ENCODE measurements at regions not wholly inside any gene's neighbourhood (a gene's known extent, or its start where the extent isn't known, plus 50 kb on each side); places are given as distances from the start of the nearest gene placed in this dataset.

GRCh38 chr3:154971771-154972326 is 108.3 kb upstream of the MME start:
- Histone ChIP-seq H3K4me3 (no peak overlapping the region), H3K4me2 (peak overlapping the region; percentile 20; the same call in 1 of the 2 replicates), H3K79me2 (ENCODE audit: low read depth) (no peaks in the 10 kb centered on the region), H3K9me3 (ENCODE audit: insufficient read depth, low read depth) (peaks cover 11% of the 10 kb centered on the region; the same call in 1 of the 2 replicates), H3K27me3 (ENCODE audit: insufficient read depth, low read depth) (no peaks in the 10 kb centered on the region), H4K20me1 (ENCODE audit: insufficient read depth) (no peaks in the 10 kb centered on the region; the same call in 1 of the 2 replicates), H3K36me3 (ENCODE audit: low read depth) (no peaks in the 10 kb centered on the region), H3K4me1 (replicated peaks; ENCODE audit: insufficient read depth) (peaks cover 21% of the 10 kb centered on the region), H3K27ac (peak overlapping the region; percentile 62), H2AFZ (no peak overlapping the region), H3F3A (ENCODE audit: insufficient read depth, low read depth) (peaks cover 13% of the 10 kb centered on the region; the same call in 1 of the 2 replicates), H3K9me2 (ENCODE audit: insufficient read depth) (no peaks in the 10 kb centered on the region)
- ChIA-PET CTCF (interaction anchor here (0.7 kb wide), 1 partner anchor 18 kb away, joined by 3 read pairs; no protein-coding TSS in a partner anchor), POLR2A (ENCODE audit: unreplicated experiment) (no interaction called here)
- peak in 1 of 2 experiments; percentile 63 for DNase-seq
- TF ChIP-seq, protein P1, sequence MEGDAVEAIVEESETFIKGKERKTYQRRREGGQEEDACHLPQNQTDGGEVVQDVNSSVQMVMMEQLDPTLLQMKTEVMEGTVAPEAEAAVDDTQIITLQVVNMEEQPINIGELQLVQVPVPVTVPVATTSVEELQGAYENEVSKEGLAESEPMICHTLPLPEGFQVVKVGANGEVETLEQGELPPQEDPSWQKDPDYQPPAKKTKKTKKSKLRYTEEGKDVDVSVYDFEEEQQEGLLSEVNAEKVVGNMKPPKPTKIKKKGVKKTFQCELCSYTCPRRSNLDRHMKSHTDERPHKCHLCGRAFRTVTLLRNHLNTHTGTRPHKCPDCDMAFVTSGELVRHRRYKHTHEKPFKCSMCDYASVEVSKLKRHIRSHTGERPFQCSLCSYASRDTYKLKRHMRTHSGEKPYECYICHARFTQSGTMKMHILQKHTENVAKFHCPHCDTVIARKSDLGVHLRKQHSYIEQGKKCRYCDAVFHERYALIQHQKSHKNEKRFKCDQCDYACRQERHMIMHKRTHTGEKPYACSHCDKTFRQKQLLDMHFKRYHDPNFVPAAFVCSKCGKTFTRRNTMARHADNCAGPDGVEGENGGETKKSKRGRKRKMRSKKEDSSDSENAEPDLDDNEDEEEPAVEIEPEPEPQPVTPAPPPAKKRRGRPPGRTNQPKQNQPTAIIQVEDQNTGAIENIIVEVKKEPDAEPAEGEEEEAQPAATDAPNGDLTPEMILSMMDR (conservative IDR thresholded peaks at IDR 0.05) = no peak
- BruUV-seq (replicated peaks) = no TSS peak
- intact Hi-C loops (cut with micrococcal nuclease; ENCODE audit: unreplicated experiment) = loop anchor here (2.0 kb wide), 1 partner anchor 299 kb away; no protein-coding TSS in a partner anchor

DNA sequence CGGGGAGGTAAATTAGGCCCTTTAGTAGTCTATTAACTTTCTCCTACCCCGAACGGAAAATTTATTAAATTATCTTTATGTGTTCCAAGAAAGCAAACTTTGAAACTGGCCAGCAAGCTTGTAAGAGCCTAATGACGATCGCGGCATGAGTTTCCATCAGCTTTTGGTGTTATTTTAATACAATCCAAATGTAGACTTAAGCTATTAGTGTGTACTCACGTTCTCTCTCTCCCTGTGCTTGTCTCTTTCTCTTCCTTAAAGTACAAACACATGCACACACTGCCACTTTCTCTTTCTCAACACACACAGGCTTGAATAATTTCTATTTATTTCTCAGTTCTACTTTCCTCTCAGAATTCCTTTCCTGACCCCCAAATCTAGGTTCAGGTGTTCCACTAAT is 108.8 kb upstream of the MME start:
- H3K4me3 ChIP-seq = no peak overlapping the region
- no peaks in the 10 kb centered on the region for H3K27me3 ChIP-seq (ENCODE audit: insufficient read depth, low read depth)
- H3K9me2 ChIP-seq (ENCODE audit: insufficient read depth) = no peaks in the 10 kb centered on the region
- no peak for DNase-seq
- POLR2A ChIA-PET (ENCODE audit: unreplicated experiment) = no interaction called here
- H3K27ac ChIP-seq = peak overlapping the region; percentile 62
- H4K20me1 ChIP-seq (ENCODE audit: insufficient read depth) = no peaks in the 10 kb centered on the region; the same call in 1 of the 2 replicates
- no TSS peak for BruUV-seq (replicated peaks)
- H3F3A ChIP-seq (ENCODE audit: insufficient read depth, low read depth) = peaks cover 13% of the 10 kb centered on the region; the same call in 1 of the 2 replicates
- CTCF ChIA-PET = no interaction called here
- peaks cover 11% of the 10 kb centered on the region; the same call in 1 of the 2 replicates for H3K9me3 ChIP-seq (ENCODE audit: insufficient read depth, low read depth)
- TF ChIP-seq, protein P1 (conservative IDR thresholded peaks at IDR 0.05) = no peak
- TF ChIP-seq EZH2 (IDR thresholded peaks at IDR 0.05; ENCODE audit: low read depth) = no peak
- H3K4me1 ChIP-seq (replicated peaks; ENCODE audit: insufficient read depth) = peaks cover 21% of the 10 kb centered on the region
- intact Hi-C loops (cut with micrococcal nuclease; ENCODE audit: unreplicated experiment) = no loop called here
- no peaks in the 10 kb centered on the region for H3K36me3 ChIP-seq (ENCODE audit: low read depth)
- H2AFZ ChIP-seq = no peak overlapping the region
- peak overlapping the region; percentile 20; the same call in 1 of the 2 replicates for H3K4me2 ChIP-seq
- no peaks in the 10 kb centered on the region for H3K79me2 ChIP-seq (ENCODE audit: low read depth)

- H3F3A ChIP-seq (ENCODE audit: insufficient read depth, low read depth) = peaks cover 13% of the 10 kb centered on the region; the same call in 1 of the 2 replicates
- H3K79me2 ChIP-seq (ENCODE audit: low read depth) = no peaks in the 10 kb centered on the region
- CTCF ChIA-PET = no interaction called here
- H3K27ac ChIP-seq = peak overlapping the region; percentile 62
- 0 out of 2 replicates have a peak overlapping the region, but pooled peaks have one; percentile 7 for H2AFZ ChIP-seq
- intact Hi-C loops (cut with micrococcal nuclease; ENCODE audit: unreplicated experiment) = no loop called here
- BruUV-seq (replicated peaks) = no TSS peak
- no peaks in the 10 kb centered on the region for H3K36me3 ChIP-seq (ENCODE audit: low read depth)
- no peak for TF ChIP-seq EZH2 (IDR thresholded peaks at IDR 0.05; ENCODE audit: low read depth)
- TF ChIP-seq, protein P1 (conservative IDR thresholded peaks at IDR 0.05) = no peak
- H3K4me1 ChIP-seq (replicated peaks; ENCODE audit: insufficient read depth) = peaks cover 21% of the 10 kb centered on the region
- peaks cover 11% of the 10 kb centered on the region; the same call in 1 of the 2 replicates for H3K9me3 ChIP-seq (ENCODE audit: insufficient read depth, low read depth)
- no peak for DNase-seq
- no peaks in the 10 kb centered on the region; the same call in 1 of the 2 replicates for H4K20me1 ChIP-seq (ENCODE audit: insufficient read depth)
- POLR2A ChIA-PET (ENCODE audit: unreplicated experiment) = no interaction called here
- no peaks in the 10 kb centered on the region for H3K9me2 ChIP-seq (ENCODE audit: insufficient read depth)
- no peak overlapping the region for H3K4me2 ChIP-seq
- no peaks in the 10 kb centered on the region for H3K27me3 ChIP-seq (ENCODE audit: insufficient read depth, low read depth)
- no peak overlapping the region for H3K4me3 ChIP-seq
These were observed 109.3 kb upstream of the MME start for GRCh38 chr3:154970797-154971196.

All from PC-9 (cell line).